ENCODE measurements at regions not wholly inside any gene's neighbourhood (a gene's known extent, or its start where the extent isn't known, plus 50 kb on each side); places are given as distances from the start of the nearest gene placed in this dataset.

- TF ChIP-seq JUND (IDR thresholded peaks at IDR 0.05; ENCODE audit: low read depth) = no peak
- peak in 1 of 2 experiments; percentile 7 for DNase-seq (ENCODE audit: low read depth in 1 of 2, low spot score in 1 of 2)
- in situ Hi-C loops (cut with HindIII; ENCODE audit: low pct_unique_long_range_greater_than_20kb, low sequenced_read_pairs) = no loop called here
These were observed 86.0 kb upstream of the FER start for GRCh38 chr5:108661590-108662219.

GRCh38 chr5:108661024-108661423, 86.7 kb upstream of the FER start:
- in situ Hi-C loops (cut with HindIII; ENCODE audit: low pct_unique_long_range_greater_than_20kb, low sequenced_read_pairs) = no loop called here
- DNase-seq (ENCODE audit: low read depth in 1 of 2, low spot score in 1 of 2) = no peak
- TF ChIP-seq JUND (IDR thresholded peaks at IDR 0.05; ENCODE audit: low read depth) = no peak

- in situ Hi-C loops (cut with HindIII; ENCODE audit: low pct_unique_long_range_greater_than_20kb, low sequenced_read_pairs) = no loop called here
- no peak for TF ChIP-seq JUND (IDR thresholded peaks at IDR 0.05; ENCODE audit: low read depth)
- no peak for DNase-seq (ENCODE audit: low read depth in 1 of 2, low spot score in 1 of 2)
These were observed 87.4 kb upstream of the FER start for GRCh38 chr5:108660291-108660690.

DNA sequence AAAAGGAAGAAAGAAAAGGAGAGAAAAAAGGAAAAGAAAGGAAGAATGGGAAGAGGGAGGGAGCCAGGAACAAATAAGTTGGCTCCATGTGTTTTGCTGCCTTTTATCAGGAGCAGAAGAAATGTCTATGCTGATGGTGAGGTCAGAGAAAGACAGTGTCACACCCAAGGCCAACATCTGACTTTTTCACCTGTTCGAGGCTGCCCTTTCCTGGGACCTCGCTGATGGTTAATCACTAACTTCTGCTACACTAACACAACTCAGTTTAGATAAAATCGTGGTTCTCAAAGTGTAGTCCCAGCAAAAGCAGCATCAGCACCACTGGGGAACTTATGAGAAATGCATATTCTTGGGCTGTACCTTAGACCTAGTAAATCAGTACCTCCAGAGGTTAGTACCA, 88.2 kb upstream of the FER start:
- no peak for TF ChIP-seq JUND (IDR thresholded peaks at IDR 0.05; ENCODE audit: low read depth)
- in situ Hi-C loops (cut with HindIII; ENCODE audit: low pct_unique_long_range_greater_than_20kb, low sequenced_read_pairs) = no loop called here
- DNase-seq (ENCODE audit: low read depth in 1 of 2, low spot score in 1 of 2) = no peak

GRCh38 chr5:108655750-108656450, 91.8 kb upstream of the FER start:
- TF ChIP-seq JUND (IDR thresholded peaks at IDR 0.05; ENCODE audit: low read depth) = no peak
- peak; percentile 18 to 33 for DNase-seq (ENCODE audit: low read depth in 1 of 2, low spot score in 1 of 2)
- in situ Hi-C loops (cut with HindIII; ENCODE audit: low pct_unique_long_range_greater_than_20kb, low sequenced_read_pairs) = no loop called here

- no peak for TF ChIP-seq JUND (IDR thresholded peaks at IDR 0.05; ENCODE audit: low read depth)
- no peak for DNase-seq (ENCODE audit: low read depth in 1 of 2, low spot score in 1 of 2)
- in situ Hi-C loops (cut with HindIII; ENCODE audit: low pct_unique_long_range_greater_than_20kb, low sequenced_read_pairs) = no loop called here
These were observed 93.6 kb upstream of the FER start for GRCh38 chr5:108654051-108654450.

DNA sequence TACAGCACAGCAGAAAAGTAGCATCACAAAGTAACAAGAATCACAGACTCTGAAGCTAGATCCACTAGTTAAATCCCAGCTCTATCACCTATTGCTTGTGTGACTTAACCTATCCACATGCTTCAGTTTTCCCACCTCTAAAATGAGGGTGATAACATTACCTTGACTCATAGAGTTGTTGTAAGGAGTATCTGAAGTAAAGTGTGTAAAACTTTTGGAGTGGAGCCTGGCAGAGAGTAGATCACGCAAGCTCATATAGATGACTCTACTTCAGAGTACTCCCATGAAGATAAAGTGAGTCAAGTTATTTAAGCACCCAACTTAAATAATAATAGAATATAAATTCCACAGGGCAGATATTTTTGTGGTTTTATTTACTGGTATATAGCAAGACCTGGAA, 94.5 kb upstream of the FER start:
- no peak for DNase-seq (ENCODE audit: low read depth in 1 of 2, low spot score in 1 of 2)
- no peak for TF ChIP-seq JUND (IDR thresholded peaks at IDR 0.05; ENCODE audit: low read depth)
- in situ Hi-C loops (cut with HindIII; ENCODE audit: low pct_unique_long_range_greater_than_20kb, low sequenced_read_pairs) = no loop called here

DNA sequence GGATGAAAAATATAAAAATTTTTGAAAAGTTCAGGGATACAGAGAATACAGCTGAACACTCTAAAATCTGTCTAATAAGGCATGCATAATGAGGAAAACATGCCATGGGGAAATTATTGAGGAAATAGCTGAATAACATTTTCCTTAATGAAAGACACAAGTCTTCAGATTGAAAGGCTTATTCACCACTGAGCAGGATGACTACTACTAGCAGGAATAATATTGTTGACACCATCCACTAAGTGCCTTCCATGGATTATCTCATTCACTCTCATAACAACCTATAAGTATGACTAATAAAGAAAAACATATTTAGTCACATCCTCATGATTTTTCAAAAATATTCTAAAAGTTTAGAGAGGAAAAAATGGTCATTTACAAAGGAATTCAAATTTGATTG, 96.7 kb upstream of the FER start:
- DNase-seq (ENCODE audit: low read depth in 1 of 2, low spot score in 1 of 2) = no peak
- in situ Hi-C loops (cut with HindIII; ENCODE audit: low pct_unique_long_range_greater_than_20kb, low sequenced_read_pairs) = no loop called here

GRCh38 chr5:108649646-108650045, 98.1 kb upstream of the FER start:
- no peak for TF ChIP-seq JUND (IDR thresholded peaks at IDR 0.05; ENCODE audit: low read depth)
- in situ Hi-C loops (cut with HindIII; ENCODE audit: low pct_unique_long_range_greater_than_20kb, low sequenced_read_pairs) = no loop called here

More for the DNA sequence above, 96.7 kb upstream of the FER start:
- TF ChIP-seq JUND (IDR thresholded peaks at IDR 0.05; ENCODE audit: low read depth) = no peak

GRCh38 chr5:108649106-108649505, 98.6 kb upstream of the FER start:
- TF ChIP-seq JUND (IDR thresholded peaks at IDR 0.05; ENCODE audit: low read depth) = no peak
- in situ Hi-C loops (cut with HindIII; ENCODE audit: low pct_unique_long_range_greater_than_20kb, low sequenced_read_pairs) = no loop called here
- DNase-seq (ENCODE audit: low read depth in 1 of 2, low spot score in 1 of 2) = no peak

More at GRCh38 chr5:108649646-108650045, 98.1 kb upstream of the FER start:
- no peak for DNase-seq (ENCODE audit: low read depth in 1 of 2, low spot score in 1 of 2)

GRCh38 chr5:108642170-108642906, 105.4 kb upstream of the FER start:
- peak; percentile 65 to 83 for DNase-seq (ENCODE audit: low read depth in 1 of 2, low spot score in 1 of 2)
- TF ChIP-seq JUND (IDR thresholded peaks at IDR 0.05; ENCODE audit: low read depth) = no peak
- in situ Hi-C loops (cut with HindIII; ENCODE audit: low pct_unique_long_range_greater_than_20kb, low sequenced_read_pairs) = no loop called here

DNA sequence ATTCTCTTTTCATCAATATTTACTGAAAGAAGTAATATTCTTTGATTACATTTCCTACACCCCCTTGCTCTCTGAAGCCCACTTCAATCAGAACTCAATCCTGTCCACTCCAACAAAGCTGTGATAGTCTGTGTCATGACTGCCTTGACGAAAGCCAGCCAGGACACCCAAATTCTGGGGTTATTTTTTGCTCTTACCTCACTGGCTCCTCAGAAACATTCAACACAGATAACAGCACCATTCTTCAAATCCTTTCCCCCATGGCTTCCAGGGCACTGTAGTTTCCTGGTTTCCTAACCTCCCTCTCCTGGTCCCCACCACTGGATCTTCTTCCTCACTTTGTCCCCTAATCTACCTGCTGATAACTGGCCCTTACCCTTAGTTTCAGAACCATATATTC, 106.1 kb upstream of the FER start:
- no peak for TF ChIP-seq JUND (IDR thresholded peaks at IDR 0.05; ENCODE audit: low read depth)
- DNase-seq (ENCODE audit: low read depth in 1 of 2, low spot score in 1 of 2) = no peak
- in situ Hi-C loops (cut with HindIII; ENCODE audit: low pct_unique_long_range_greater_than_20kb, low sequenced_read_pairs) = no loop called here

- in situ Hi-C loops (cut with HindIII; ENCODE audit: low pct_unique_long_range_greater_than_20kb, low sequenced_read_pairs) = no loop called here
- DNase-seq (ENCODE audit: low read depth in 1 of 2, low spot score in 1 of 2) = no peak
- TF ChIP-seq JUND (IDR thresholded peaks at IDR 0.05; ENCODE audit: low read depth) = no peak
These were observed 108.3 kb upstream of the FER start for GRCh38 chr5:108639366-108639765.
